PC-9 (cell line): ENCODE measurements at regions not wholly inside any gene's neighbourhood (a gene's known extent, or its start where the extent isn't known, plus 50 kb on each side); places are given as distances from the start of the nearest gene placed in this dataset.

Source experiments
- BruUV-seq: library from RNA; stranded (reverse); fragments of 400-500 nt; replicated peaks from 2 replicates; lab custom pipeline; 2021; lab: Mats Ljungman, UMichigan
- CTCF ChIA-PET: fragments of 300-600 bp; sonication (Branson Sonifier 250); formaldehyde crosslinking; loops from one replicate; lab custom pipeline; 2022; ENCODE audit warnings: antibody characterized with exemption; lab: Charles Lee
- POLR2A ChIA-PET: fragments of 300-600 bp; sonication (Branson Sonifier 250); formaldehyde crosslinking; loops from one replicate; lab custom pipeline; 2022; ENCODE audit warnings: antibody characterized with exemption; ENCODE audit not compliant: unreplicated experiment; lab: Charles Lee
- DNase-seq, 2 experiments: peaks; one replicate each; pipeline versions ENCODE4 v3.0.0 to v3.0.0-alpha.2; 2015 to 2022; ENCODE audit warnings: mixed read lengths in 1 of 2
- H2AFZ ChIP-seq: fragments of 200-600 bp; sonication (generic); 2 replicates; pipeline ENCODE4 v1.8.1; 2017; ENCODE audit warnings: antibody characterized with exemption
- H3F3A ChIP-seq: fragments of 200-600 bp; sonication (generic); 2 replicates; pipeline ENCODE4 v1.8.1; 2017; ENCODE audit warnings: antibody characterized with exemption, mild to moderate bottlenecking, low read depth; ENCODE audit not compliant: insufficient read depth
- H3K27ac ChIP-seq: fragments of 200-600 bp; sonication (generic); 2 replicates; pipeline ENCODE4 v1.6.1; 2016; ENCODE audit warnings: mixed run types
- H3K27me3 ChIP-seq: fragments of 200-600 bp; sonication (generic); 2 replicates; pipeline ENCODE4 v1.6.1; 2016; ENCODE audit warnings: low read depth, mixed run types; ENCODE audit not compliant: insufficient read depth
- H3K36me3 ChIP-seq: fragments of 200-600 bp; sonication (generic); 2 replicates; pipeline ENCODE4 v1.6.1; 2016; ENCODE audit warnings: low read depth, mixed run types
- H3K4me1 ChIP-seq: fragments of 200-600 bp; sonication (generic); replicated peaks from 2 replicates; pipeline ENCODE4 v1.6.1; 2016; ENCODE audit warnings: mixed run types; ENCODE audit not compliant: insufficient read depth
- H3K4me2 ChIP-seq: fragments of 200-600 bp; sonication (generic); 2 replicates; pipeline ENCODE4 v1.6.1; 2017; ENCODE audit warnings: mixed run types
- H3K4me3 ChIP-seq: fragments of 200-600 bp; sonication (generic); 2 replicates; pipeline ENCODE4 v1.6.1; 2016; ENCODE audit warnings: mixed run types
- H3K79me2 ChIP-seq: fragments of 200-600 bp; sonication (generic); 2 replicates; pipeline ENCODE4 v1.6.1; 2017; ENCODE audit warnings: low read depth, mixed run types
- H3K9me2 ChIP-seq: fragments of 200-600 bp; sonication (generic); 2 replicates; pipeline ENCODE4 v1.8.1; 2017; ENCODE audit warnings: mild to moderate bottlenecking; ENCODE audit not compliant: insufficient read depth
- H3K9me3 ChIP-seq: fragments of 200-600 bp; sonication (generic); 2 replicates; pipeline ENCODE4 v1.8.1; 2016; ENCODE audit warnings: low read depth; ENCODE audit not compliant: insufficient read depth
- H4K20me1 ChIP-seq: fragments of 200-600 bp; sonication (generic); 2 replicates; pipeline ENCODE4 v1.8.1; 2017; ENCODE audit not compliant: insufficient read depth
- EZH2 ChIP-seq: fragments of 200-600 bp; sonication (generic); IDR thresholded peaks from 2 replicates; pipeline ENCODE4 v1.8.0; 2017; ENCODE audit warnings: antibody characterized with exemption, low read depth
- intact Hi-C: fragments of 100-400 bp; cut with micrococcal nuclease; formaldehyde crosslinking; loops from one replicate; pipeline ENCODE4 v1.10.0; 2022; ENCODE audit not compliant: unreplicated experiment
- TF ChIP-seq, protein P1 (sequence below): fragments of 200-600 bp; sonication (generic); conservative IDR thresholded peaks from 2 replicates; pipeline ENCODE4 v1.6.1; 2017; ENCODE audit warnings: mixed run types, antibody characterized with exemption, mild to moderate bottlenecking, moderate library complexity

DNA sequence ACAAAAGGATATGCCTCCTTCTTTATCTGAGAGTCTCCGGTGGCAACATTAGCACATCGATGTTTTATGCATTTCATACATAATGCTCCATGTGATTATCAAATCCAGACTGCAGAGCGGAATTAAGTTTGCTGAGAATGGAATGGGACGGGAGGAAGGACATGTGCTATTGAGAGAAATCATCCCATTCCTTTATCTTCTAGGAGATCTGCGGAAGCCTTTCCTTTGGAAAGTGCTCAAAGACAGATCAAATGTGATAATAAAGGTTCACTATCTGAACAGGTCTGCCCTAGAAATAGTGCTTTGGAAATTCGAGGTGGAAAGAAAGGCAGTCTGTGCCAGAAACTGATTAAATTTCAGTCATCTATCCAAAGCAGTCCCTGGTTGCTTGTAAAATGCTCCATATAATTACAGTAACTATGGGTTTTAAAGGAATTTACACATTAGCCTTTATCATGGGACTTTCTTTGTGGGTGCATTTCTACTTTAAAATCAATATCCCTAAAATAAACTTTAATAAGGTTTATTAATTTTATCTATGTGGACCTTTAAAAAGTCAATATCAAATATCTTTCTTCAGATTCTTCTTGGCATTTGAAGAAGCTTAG lies 473.5 kb upstream of the ADGRL2 start:
- no peaks in the 10 kb centered on the region for H3K9me3 ChIP-seq

DNA sequence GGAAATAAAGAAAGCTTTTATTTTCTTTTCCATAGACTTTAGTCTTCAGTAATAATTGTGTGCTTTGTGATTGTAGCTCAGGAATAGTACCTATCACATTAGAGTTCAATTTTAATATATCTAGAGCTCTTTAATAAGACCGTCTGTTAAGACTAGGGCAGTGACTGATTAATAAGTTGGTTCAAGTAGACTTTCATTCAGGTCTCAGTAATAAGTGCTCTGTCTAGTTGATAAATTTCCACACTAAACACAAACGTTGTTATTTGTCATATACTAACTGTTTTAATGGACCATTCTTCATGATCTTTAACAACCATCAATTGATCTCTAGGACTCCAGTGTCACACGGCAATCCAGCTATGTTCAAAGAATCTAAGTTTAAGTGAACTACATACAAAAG lies 474.5 kb upstream of the ADGRL2 start:
- TF ChIP-seq, protein P1, sequence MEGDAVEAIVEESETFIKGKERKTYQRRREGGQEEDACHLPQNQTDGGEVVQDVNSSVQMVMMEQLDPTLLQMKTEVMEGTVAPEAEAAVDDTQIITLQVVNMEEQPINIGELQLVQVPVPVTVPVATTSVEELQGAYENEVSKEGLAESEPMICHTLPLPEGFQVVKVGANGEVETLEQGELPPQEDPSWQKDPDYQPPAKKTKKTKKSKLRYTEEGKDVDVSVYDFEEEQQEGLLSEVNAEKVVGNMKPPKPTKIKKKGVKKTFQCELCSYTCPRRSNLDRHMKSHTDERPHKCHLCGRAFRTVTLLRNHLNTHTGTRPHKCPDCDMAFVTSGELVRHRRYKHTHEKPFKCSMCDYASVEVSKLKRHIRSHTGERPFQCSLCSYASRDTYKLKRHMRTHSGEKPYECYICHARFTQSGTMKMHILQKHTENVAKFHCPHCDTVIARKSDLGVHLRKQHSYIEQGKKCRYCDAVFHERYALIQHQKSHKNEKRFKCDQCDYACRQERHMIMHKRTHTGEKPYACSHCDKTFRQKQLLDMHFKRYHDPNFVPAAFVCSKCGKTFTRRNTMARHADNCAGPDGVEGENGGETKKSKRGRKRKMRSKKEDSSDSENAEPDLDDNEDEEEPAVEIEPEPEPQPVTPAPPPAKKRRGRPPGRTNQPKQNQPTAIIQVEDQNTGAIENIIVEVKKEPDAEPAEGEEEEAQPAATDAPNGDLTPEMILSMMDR: no peak
- no peak for TF ChIP-seq EZH2
- no peak overlapping the region for H2AFZ ChIP-seq
- no peak overlapping the region for H3K4me2 ChIP-seq
- no TSS peak for BruUV-seq
- peaks cover 12% of the 10 kb centered on the region for H3K4me1 ChIP-seq
- H3K79me2 ChIP-seq: no peaks in the 10 kb centered on the region
- H3K27ac ChIP-seq: no peak overlapping the region
- no peaks in the 10 kb centered on the region for H3K9me3 ChIP-seq
- ChIA-PET CTCF (no interaction called here), POLR2A (no interaction called here)
- H3F3A ChIP-seq: no peaks in the 10 kb centered on the region
- intact Hi-C loops: no loop called here
- H3K27me3 ChIP-seq: no peaks in the 10 kb centered on the region
- no peaks in the 10 kb centered on the region for H4K20me1 ChIP-seq
- H3K9me2 ChIP-seq: no peaks in the 10 kb centered on the region
- DNase-seq: no peak
- no peaks in the 10 kb centered on the region for H3K36me3 ChIP-seq
- no peak overlapping the region for H3K4me3 ChIP-seq

More for the DNA sequence above, 473.5 kb upstream of the ADGRL2 start:
- no peak overlapping the region for H3K27ac ChIP-seq
- H3K4me1 ChIP-seq: peaks cover 12% of the 10 kb centered on the region
- no peaks in the 10 kb centered on the region for H3K9me2 ChIP-seq
- H3K79me2 ChIP-seq: no peaks in the 10 kb centered on the region
- H2AFZ ChIP-seq: no peak overlapping the region
- H3K4me3 ChIP-seq: no peak overlapping the region
- ChIA-PET CTCF (no interaction called here), POLR2A (no interaction called here)
- BruUV-seq: no TSS peak
- intact Hi-C loops: no loop called here
- H4K20me1 ChIP-seq: no peaks in the 10 kb centered on the region
- no peaks in the 10 kb centered on the region for H3K36me3 ChIP-seq
- DNase-seq: no peak
- no peak for TF ChIP-seq EZH2
- TF ChIP-seq, protein P1: no peak
- no peak overlapping the region for H3K4me2 ChIP-seq
- no peaks in the 10 kb centered on the region for H3F3A ChIP-seq
- H3K27me3 ChIP-seq: no peaks in the 10 kb centered on the region

DNA sequence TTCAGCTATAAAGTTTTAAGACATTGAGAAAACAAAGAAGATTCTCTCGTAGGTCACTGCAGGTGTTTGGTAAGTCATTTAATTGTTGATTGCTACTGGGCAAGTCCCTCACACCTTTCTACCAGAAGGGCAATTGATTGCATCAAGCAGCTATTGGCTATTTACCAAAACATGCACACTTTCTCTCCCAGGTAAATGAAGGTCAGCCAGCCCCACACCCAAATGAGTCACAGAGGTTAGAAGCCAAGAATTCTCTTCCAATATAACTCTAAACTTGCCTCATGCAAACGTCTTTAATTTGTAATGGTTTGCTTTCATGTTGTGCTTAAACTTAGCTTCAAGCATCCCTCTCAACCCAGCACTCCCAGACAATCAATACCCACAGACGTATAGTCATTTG lies 475.3 kb upstream of the ADGRL2 start:
- Histone ChIP-seq H3K9me3 (no peaks in the 10 kb centered on the region), H3K27ac (peak overlapping the region; percentile 31), H3K4me3 (no peak overlapping the region), H3F3A (no peaks in the 10 kb centered on the region), H3K4me1 (peaks cover 12% of the 10 kb centered on the region), H3K27me3 (no peaks in the 10 kb centered on the region), H3K36me3 (no peaks in the 10 kb centered on the region), H4K20me1 (no peaks in the 10 kb centered on the region), H3K79me2 (no peaks in the 10 kb centered on the region), H3K4me2 (peak overlapping the region; percentile 25), H3K9me2 (no peaks in the 10 kb centered on the region), H2AFZ (peak overlapping the region; percentile 36; the same call in 1 of the 2 replicates)
- CTCF ChIA-PET: no interaction called here
- no TSS peak for BruUV-seq
- intact Hi-C loops: no loop called here
- DNase-seq: peak in 1 of 2 experiments; percentile 53
- POLR2A ChIA-PET: no interaction called here
- TF ChIP-seq, protein P1: no peak
- TF ChIP-seq EZH2: no peak
